Renal cortical epithelial cell (primary cell): ENCODE measurements at regions not wholly inside any gene's neighbourhood (a gene's known extent, or its start where the extent isn't known, plus 50 kb on each side); places are given as distances from the start of the nearest gene placed in this dataset.
"Not testable (repeated sequence)": the region's sequence is repeated elsewhere in the genome, so short reads cannot be mapped to it uniquely, and the experiment has no call there.

Source experiments
- DNase-seq: peaks from one replicate; pipeline ENCODE4 v3.0.0-alpha.2; 2011; ENCODE audit warnings: low read depth

GRCh38 chr9:73344060-73344459 is 192.4 kb downstream of the ANXA1 start:
- DNase-seq: no peak

GRCh38 chr9:73347123-73347522 is 195.5 kb downstream of the ANXA1 start:
- peak; percentile 30 for DNase-seq

GRCh38 chr9:73347720-73348119 is 196.1 kb downstream of the ANXA1 start:
- peak; percentile 75 for DNase-seq

- DNase-seq: peak; percentile 13
Measured at GRCh38 chr9:73348471-73348870, 196.8 kb downstream of the ANXA1 start.

- no peak for DNase-seq
Measured at GRCh38 chr9:73349476-73349875, 197.8 kb downstream of the ANXA1 start.

- DNase-seq: no peak
Measured at GRCh38 chr9:73357607-73358006, 205.9 kb downstream of the ANXA1 start.

GRCh38 chr9:73370053-73370452 is 218.4 kb downstream of the ANXA1 start:
- DNase-seq: no peak

GRCh38 chr9:73371801-73372200 is 220.1 kb downstream of the ANXA1 start:
- DNase-seq: peak; percentile 7

GRCh38 chr9:73380411-73380810 is 228.7 kb downstream of the ANXA1 start:
- no peak for DNase-seq

- DNase-seq: no peak
Measured at GRCh38 chr9:73402081-73403028, 250.7 kb downstream of the ANXA1 start.

GRCh38 chr9:73411494-73411893 is 259.8 kb downstream of the ANXA1 start:
- no peak for DNase-seq

- no peak for DNase-seq
Measured at GRCh38 chr9:73412874-73413273, 261.2 kb downstream of the ANXA1 start.

- DNase-seq: no peak
Measured at GRCh38 chr9:73423891-73424290, 272.2 kb downstream of the ANXA1 start.

- DNase-seq: no peak
Measured at GRCh38 chr9:73426269-73426668, 274.6 kb downstream of the ANXA1 start.

GRCh38 chr9:73434826-73435225 is 283.2 kb downstream of the ANXA1 start:
- DNase-seq: no peak

- peak; percentile 78 for DNase-seq
Measured at GRCh38 chr9:73437758-73438157, 286.1 kb downstream of the ANXA1 start.

GRCh38 chr9:73439839-73440238 is 288.2 kb downstream of the ANXA1 start:
- not testable (repeated sequence) for DNase-seq

- DNase-seq: no peak
Measured at GRCh38 chr9:73441223-73441622, 289.6 kb downstream of the ANXA1 start.

- DNase-seq: peak; percentile 58
Measured at GRCh38 chr9:73441890-73442818, 290.5 kb downstream of the ANXA1 start.

- no peak for DNase-seq
Measured at GRCh38 chr9:73444821-73445220, 293.2 kb downstream of the ANXA1 start.

- DNase-seq: peak; percentile 36
Measured at GRCh38 chr9:73445384-73445783, 293.7 kb downstream of the ANXA1 start.

GRCh38 chr9:73446306-73446705 is 294.6 kb downstream of the ANXA1 start:
- DNase-seq: no peak
